GM19468 (cell line): ENCODE measurements at regions not wholly inside any gene's neighbourhood (a gene's known extent, or its start where the extent isn't known, plus 50 kb on each side); places are given as distances from the start of the nearest gene placed in this dataset.

Experiments used
- ATAC-seq: cut with Tn5 transposase; IDR thresholded peaks from one replicate; pipeline ENCODE4 v1.9.1; 2021; ENCODE audit warnings: mild to moderate bottlenecking, moderate library complexity, moderate number of reproducible peaks; ENCODE audit not compliant: unreplicated experiment; ENCODE audit errors: extremely low read depth

DNA sequence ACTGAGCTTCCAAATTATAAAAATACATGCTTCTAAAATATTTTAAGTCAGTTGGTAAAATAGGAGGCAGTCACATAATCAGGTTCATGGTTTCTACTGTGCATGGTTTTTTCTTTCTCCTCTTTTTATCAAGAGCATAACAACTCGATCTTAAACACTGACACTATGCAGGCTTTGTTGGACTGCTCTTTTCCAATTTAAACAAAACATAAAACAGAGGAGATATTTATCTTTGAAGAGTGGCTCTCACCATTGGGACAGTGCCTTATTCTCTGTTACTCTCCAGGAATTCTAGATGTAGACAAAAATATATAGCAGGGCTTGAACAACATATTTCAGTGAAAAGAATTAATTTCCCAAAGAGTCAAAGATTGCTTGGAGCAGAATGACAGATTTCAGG, 883.5 kb upstream of the ADGRL2 start:
- ATAC-seq, result no peak

- ATAC-seq, result no peak
These were observed 885.2 kb upstream of the ADGRL2 start for GRCh38 chr1:80915491-80915890.

- ATAC-seq, result no peak
These were observed 890.3 kb upstream of the ADGRL2 start for GRCh38 chr1:80910426-80910825.

GRCh38 chr1:80909172-80909784, 891.5 kb upstream of the ADGRL2 start:
- ATAC-seq, result no peak

GRCh38 chr1:80896781-80897356, 903.9 kb upstream of the ADGRL2 start:
- no peak for ATAC-seq

DNA sequence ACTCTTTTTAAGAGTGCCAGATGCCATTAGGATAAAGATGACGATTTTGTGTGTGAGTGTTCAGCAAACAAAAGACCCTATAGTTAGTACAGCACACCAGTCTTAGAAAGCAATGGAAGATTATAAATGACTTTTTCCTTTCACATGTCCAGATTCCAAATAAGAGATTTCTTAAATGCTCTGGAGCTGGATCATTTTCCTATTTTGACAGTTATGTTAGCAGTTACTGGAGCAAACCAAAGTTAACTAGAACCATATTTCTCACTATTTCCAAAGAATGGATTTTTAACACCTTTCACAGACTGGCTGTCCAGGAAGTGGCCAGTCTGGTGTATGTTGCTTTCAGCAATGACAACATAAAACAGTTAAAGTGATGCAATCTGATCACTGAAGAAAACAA, 905.8 kb upstream of the ADGRL2 start:
- no peak for ATAC-seq

DNA sequence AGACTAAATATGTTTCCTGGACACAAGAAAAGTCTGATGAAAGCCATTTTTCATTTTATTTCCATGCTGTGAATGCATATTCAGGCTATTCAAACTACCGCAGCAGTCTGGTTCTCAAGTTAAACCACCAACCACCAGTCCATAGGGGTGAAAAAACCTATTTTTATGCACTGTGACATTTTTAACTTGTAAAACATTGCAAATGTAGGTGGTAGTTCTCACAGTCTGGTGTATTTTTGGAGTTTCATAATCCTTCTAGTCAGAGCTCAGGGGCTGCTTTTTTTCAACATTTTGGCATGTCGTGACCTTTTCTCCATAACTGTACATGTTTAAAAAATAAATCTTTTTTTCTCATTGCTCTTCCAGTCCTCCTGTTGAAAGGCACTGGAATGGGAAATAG, 907.6 kb upstream of the ADGRL2 start:
- ATAC-seq, result no peak

DNA sequence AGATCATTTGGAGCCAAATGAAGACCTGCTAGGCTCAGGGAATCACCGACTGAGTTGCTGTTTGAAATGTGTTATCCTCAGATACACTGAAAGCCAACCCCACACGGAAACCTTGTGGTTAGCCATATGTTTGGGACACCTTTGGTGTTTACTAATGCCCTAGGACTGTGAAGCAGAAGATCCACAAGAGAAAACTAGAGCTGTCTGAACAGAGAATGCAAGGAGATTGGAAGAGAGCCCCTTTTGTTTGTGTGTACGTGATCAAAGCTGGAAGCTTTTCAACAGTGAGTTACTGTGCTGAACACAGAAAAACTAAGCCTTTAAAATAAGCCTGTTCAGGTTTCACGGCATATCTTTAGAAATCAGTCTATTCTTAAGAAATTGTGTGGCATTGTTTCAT, 908.2 kb upstream of the ADGRL2 start:
- ATAC-seq, result no peak

DNA sequence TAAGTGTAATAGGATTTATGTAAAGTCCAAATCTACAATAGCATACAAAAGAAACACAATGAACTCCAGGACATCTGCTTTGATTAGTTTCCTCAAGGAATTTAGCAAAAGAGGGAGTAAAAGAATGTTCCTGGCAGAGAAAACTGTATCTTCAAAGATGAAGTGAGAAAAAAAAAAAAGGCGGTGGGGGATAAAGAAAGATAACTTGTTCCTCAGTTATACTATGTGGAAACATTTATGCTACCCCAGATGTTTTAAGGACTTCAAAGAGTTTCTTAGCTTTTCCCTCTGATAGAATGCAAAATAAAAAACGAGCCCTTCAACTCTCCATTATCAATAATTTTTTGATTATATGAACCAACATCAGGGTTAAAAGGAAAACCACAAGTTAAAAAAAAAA, 908.9 kb upstream of the ADGRL2 start:
- no peak for ATAC-seq

DNA sequence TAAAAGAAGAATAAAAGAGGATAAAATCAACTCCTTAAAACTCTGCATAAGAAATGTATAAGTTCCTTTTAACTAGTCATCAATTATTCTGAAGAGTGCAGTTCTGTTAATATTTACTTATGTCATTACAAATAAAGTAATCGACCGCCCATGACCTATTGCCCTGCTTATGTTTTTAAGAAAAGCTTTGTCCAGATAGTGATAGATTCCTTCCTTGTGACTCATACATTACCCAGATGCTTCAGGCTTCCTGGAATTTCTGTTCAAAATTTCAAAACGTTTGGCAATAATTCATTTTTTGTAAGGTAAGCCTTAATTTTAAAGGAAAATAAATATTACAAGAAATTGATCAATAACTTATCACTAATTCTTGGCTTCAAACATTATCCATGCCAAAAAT, 918.2 kb upstream of the ADGRL2 start:
- no peak for ATAC-seq

DNA sequence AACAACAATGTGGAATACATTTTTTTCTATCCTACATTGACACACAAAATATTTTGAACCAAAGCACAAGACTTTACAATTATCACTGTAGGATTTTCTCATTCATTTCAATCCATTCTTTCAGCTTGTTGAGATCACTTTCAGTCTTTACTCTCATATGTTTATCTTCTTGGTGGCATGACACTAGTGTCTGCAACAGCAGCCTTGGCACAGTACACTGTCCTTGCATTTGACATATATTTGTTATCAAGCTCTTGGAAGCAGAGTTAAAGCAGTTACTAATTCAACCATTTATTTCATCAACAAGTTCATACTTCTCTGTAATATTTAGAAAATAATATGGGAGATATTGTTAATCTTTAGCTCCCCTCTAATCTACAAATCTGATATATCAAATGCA, 922.4 kb upstream of the ADGRL2 start:
- no peak for ATAC-seq

DNA sequence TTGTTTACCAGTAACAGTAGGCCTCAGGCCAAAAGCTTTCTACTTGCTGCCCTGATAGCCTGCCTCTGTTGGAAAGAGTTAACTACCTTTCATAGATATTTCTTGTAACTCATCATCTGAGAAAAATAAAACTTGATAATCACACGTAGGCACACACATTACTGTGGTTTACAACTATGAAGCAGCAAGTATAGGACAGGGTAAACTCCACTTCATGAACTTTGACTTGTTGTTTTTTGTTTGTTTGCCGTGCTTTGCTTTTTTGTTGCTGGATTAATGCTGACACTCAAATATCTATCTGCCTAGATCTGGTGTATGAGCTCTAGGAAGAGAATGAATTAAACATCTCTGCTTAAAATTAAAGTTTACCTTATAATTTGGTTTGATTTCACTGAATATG, 924.7 kb upstream of the ADGRL2 start:
- ATAC-seq, result no peak

- ATAC-seq, result no peak
These were observed 931.4 kb upstream of the ADGRL2 start for GRCh38 chr1:80869299-80869698.

- no peak for ATAC-seq
These were observed 952.8 kb upstream of the ADGRL2 start for GRCh38 chr1:80847904-80848303.

DNA sequence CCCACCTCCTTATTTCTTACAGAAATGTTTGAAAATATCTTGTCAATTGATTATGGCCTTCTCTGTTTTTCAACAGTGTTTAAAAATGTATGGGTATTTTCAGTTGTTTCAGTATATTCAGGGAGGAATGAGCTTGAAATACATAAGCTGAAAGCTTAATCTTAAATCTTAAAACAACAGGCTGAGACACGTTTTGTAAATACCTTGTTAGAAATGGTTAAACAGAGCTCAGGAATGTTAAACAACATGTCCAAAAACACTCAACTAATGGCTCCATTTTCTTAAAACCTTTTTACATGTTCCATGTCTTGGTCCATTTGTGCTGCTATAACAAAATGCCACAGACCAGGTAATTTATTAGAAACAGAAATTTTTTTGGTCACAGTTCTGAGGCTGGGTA, 953.8 kb upstream of the ADGRL2 start:
- ATAC-seq, result no peak

DNA sequence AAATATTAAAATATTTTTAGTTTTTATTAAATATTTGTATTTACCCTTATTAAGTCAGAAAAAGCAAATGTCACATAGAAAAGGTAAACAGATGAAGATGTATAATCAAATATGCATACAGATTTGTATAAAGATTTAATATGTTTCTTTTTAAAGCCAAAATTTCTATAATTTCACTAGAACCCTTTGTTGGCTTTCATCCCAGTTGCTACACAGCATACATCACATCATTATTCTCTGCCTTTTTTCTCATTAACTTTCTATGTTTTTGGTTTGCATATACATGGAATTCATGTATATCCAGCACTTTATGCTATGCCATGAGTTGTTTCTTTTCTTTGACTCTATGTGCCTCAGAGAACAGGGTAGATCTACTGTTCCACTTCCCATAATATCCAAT, 957.9 kb upstream of the ADGRL2 start:
- ATAC-seq, result no peak

DNA sequence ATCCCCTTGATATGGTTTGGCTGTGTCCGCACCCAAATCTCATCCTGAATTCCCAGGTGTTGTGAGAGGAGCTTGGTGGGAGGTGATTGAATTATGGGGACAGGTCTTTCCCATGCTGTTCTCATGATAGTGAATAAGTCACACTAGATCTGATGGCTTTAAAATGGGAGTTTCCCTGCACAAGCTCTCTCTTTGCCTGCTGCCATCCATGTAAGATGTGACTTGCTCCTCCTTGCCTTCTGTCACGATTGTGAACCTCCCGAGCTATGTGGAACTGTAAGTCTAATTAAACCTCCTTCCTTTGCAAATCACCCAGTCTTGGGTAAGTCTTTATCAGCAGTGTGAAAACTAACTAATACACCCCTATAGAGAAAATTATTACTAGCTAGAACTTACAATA, 959.5 kb upstream of the ADGRL2 start:
- no peak for ATAC-seq

GRCh38 chr1:80837066-80837465, 963.7 kb upstream of the ADGRL2 start:
- no peak for ATAC-seq

DNA sequence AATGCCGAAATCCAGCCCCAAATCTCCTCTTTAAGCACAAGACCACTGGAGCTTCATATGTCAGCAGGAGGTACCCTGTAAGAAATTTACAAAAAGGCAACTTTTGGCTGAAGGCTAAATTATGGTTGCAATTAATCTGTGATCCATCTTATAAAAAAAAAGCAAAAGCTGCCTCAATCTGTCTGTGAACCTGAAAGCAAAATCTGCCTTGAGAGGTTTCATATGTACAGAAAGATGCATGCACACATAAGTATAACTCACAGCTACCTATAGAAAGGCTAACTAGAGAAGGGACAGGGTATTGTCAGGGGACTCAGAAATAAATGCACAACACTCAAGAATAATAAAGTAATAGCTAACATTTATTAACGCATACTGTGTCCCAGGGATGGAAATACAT, 964.2 kb upstream of the ADGRL2 start:
- no peak for ATAC-seq

DNA sequence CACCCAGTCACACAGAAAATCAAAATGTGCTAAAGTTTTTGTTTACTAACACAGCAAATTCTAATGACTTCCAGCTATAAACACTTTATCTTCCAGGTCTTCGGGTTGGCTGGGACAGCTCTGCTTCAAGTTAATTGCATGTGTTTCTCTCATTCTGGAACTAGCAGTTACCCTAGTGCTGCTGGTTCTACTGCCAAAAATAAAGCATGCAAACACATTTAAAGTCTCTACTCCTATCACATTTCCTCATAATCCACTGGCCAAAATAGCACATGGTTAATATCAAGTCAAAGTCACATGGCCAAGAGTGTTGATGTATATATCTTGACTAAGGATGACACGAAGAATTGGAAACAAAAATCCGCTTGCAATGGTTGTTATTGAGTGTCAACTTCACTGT, 973.1 kb upstream of the ADGRL2 start:
- no peak for ATAC-seq

DNA sequence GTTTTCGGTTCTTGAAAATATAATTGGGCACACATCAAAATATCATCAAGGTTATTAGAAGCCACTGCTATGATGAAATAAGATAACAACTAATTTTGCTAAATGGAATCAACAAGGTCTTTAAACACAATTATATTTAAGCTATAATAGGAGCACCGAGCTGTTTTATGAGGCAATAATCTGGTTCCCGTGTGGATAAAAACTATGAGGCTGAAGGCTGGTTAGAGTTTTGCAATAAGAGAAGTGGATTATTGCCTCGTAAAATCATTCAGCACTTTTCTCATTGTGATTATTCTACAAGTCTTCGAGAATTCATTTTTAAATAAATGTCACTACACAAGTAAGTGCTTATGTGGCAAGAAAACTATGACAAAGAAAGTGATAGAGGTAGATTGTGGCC, 975.7 kb upstream of the ADGRL2 start:
- ATAC-seq, result no peak

GRCh38 chr1:80818211-80818610, 982.5 kb upstream of the ADGRL2 start:
- no peak for ATAC-seq

DNA sequence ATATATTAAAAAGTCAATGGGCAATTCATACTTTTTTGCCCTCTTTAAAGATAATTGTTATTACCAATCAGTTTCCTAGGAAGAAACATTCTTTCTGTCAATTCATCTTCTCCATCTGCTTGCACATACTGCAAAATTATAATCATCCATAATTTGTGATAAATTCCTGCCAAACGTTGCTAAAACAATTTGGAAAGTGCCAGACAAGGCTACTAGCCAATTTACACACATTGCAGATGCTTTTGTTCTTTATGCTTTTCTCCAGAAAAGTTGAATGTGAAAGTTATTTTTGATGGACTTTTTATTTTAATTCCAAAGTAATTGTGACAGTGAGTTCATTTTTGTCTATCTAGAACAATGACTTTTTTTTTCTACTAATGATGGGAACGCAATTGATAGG, 992.8 kb upstream of the ADGRL2 start:
- ATAC-seq, result no peak
